OCI-LY7 (cell line): ENCODE measurements at regions not wholly inside any gene's neighbourhood (a gene's known extent, or its start where the extent isn't known, plus 50 kb on each side); places are given as distances from the start of the nearest gene placed in this dataset.

Experiments used
- CTCF ChIP-seq: fragments of 200-600 bp; sonication (generic); conservative IDR thresholded peaks from 2 replicates; pipeline ENCODE4 v1.5.1; 2014; ENCODE audit warnings: mild to moderate bottlenecking, antibody characterized with exemption, low read length, moderate library complexity, mixed read lengths
- EZH2phosphoT487 ChIP-seq: fragments of 200-600 bp; sonication (generic); IDR thresholded peaks from 2 replicates; pipeline ENCODE4 v1.6.1; 2018; ENCODE audit warnings: low read depth, borderline replicate concordance, mild to moderate bottlenecking, mixed run types, antibody characterized with exemption, low read length, moderate library complexity, mixed read lengths

GRCh38 chr3:118548434-118548833, 486.2 kb downstream of the IGSF11 start:
- no peak for TF ChIP-seq CTCF
- TF ChIP-seq EZH2phosphoT487: no peak
